HepG2 (cell line): ENCODE measurements at regions not wholly inside any gene's neighbourhood (a gene's known extent, or its start where the extent isn't known, plus 50 kb on each side); places are given as distances from the start of the nearest gene placed in this dataset.

Experiments
- ATAC-seq: fragments of 200-7000 bp; cut with Tn5 transposase; 3 replicates; pipeline ENCODE4 v1.9.1; 2020; ENCODE audit warnings: mild to moderate bottlenecking, moderate library complexity
- BruUV-seq: library from RNA; stranded (reverse); fragments of 400-500 nt; replicated peaks from 2 replicates; lab custom pipeline; 2021; lab: Mats Ljungman, UMichigan
- CTCF ChIA-PET: fragments of 300-600 bp; formaldehyde crosslinking; extraction: SDS; loops from one replicate; lab custom pipeline; 2021; ENCODE audit warnings: low total read pairs, inconsistent platforms, low intra/inter-chr PET ratio; lab: Yijun Ruan, JAX
- POLR2A ChIA-PET: fragments of 350-600 bp; sonication (Branson Sonifier 250); formaldehyde crosslinking; loops from one replicate; lab custom pipeline; 2020; ENCODE audit warnings: antibody characterized with exemption, inconsistent platforms; lab: Yijun Ruan, JAX
- DNase-seq: peaks from one replicate; pipeline ENCODE4 v3.0.0-alpha.2; 2015; ENCODE audit warnings: low spot score
- FAIRE-seq: peaks from 3 replicates; lab custom pipeline; 2011; peaks lifted over from hg19 to GRCh38; lab: Jason Lieb, UNC
- H2AFZ ChIP-seq: one replicate; pipeline ENCODE4 v1.6.1; 2011; ENCODE audit warnings: low read length, inconsistent platforms
- H3K27ac ChIP-seq: fragments of 300-600 bp; 3 replicates; pipeline ENCODE4 v1.8.0; 2011; ENCODE audit warnings: mixed run types, mild to moderate bottlenecking, mixed read lengths, low read length, inconsistent platforms; ENCODE audit not compliant: insufficient read depth; ENCODE audit errors: extremely low read length
- H3K27me3 ChIP-seq, 2 experiments: fragments of 200-600 bp in 1 of 2; 2 replicates in 1 of 2; 3 replicates in 1 of 2; pipeline versions ENCODE4 v1.6.0 to v1.8.0; 2011; ENCODE audit warnings: low read length in 2 of 2, mild to moderate bottlenecking in 2 of 2, moderate library complexity in 2 of 2, inconsistent platforms in 1 of 2; ENCODE audit not compliant: insufficient read depth in 2 of 2, control insufficient read depth in 1 of 2
- H3K36me3 ChIP-seq, 2 experiments: fragments of 200-600 bp in 1 of 2; replicated peaks in 1 of 2; 2 replicates in 1 of 2; 3 replicates in 1 of 2; pipeline versions ENCODE4 v1.5.1 to v1.8.0; 2011; ENCODE audit warnings: low read length in 2 of 2, inconsistent platforms in 1 of 2; ENCODE audit not compliant: insufficient read depth in 2 of 2, control insufficient read depth in 1 of 2
- H3K4me1 ChIP-seq: 2 replicates; pipeline ENCODE4 v1.5.1; 2012; ENCODE audit warnings: low read length, inconsistent platforms; ENCODE audit not compliant: insufficient read depth
- H3K4me2 ChIP-seq: 2 replicates; pipeline ENCODE4 v1.6.0; 2011; ENCODE audit warnings: low read depth, low read length, inconsistent platforms
- H3K4me3 ChIP-seq, 3 experiments: fragments of 200-600 bp in 1 of 3; sonication (generic), shearing (Covaris generic) in 1 of 3; replicated peaks in 1 of 3; 2 replicates each; pipeline ENCODE4 v1.5.1; 2011 to 2016; ENCODE audit warnings: low read length in 3 of 3, inconsistent platforms in 2 of 3, low read depth in 2 of 3, mild to moderate bottlenecking in 2 of 3, control low read depth in 1 of 3, mixed read lengths in 1 of 3; ENCODE audit not compliant: insufficient read depth in 1 of 3
- H3K79me2 ChIP-seq: one replicate; pipeline ENCODE4 v1.6.1; 2011; ENCODE audit warnings: low read length, inconsistent platforms; ENCODE audit not compliant: insufficient read depth
- H3K9ac ChIP-seq: 2 replicates; pipeline ENCODE4 v1.6.0; 2011; ENCODE audit warnings: mild to moderate bottlenecking, low read depth, low read length, inconsistent platforms; ENCODE audit not compliant: insufficient read depth
- H3K9me3 ChIP-seq: 2 replicates; pipeline ENCODE4 v1.5.1; 2012; ENCODE audit warnings: mild to moderate bottlenecking, low read length
- H4K20me1 ChIP-seq: 2 replicates; pipeline ENCODE4 v1.6.0; 2011; ENCODE audit warnings: inconsistent platforms, mild to moderate bottlenecking, low read length, moderate library complexity; ENCODE audit not compliant: insufficient read depth
- EHMT2 ChIP-seq: fragments of 200-600 bp; sonication (generic); IDR thresholded peaks from 2 replicates; pipeline ENCODE4 v1.7.0; 2017; ENCODE audit warnings: antibody characterized with exemption, low read depth, low read length, borderline replicate concordance
- GPN1 ChIP-seq: sonication (generic); formaldehyde crosslinking; IDR thresholded peaks from 2 replicates; pipeline ENCODE4 v1.5.1; 2020; ENCODE audit warnings: missing genetic modification reagents, borderline replicate concordance
- MED13 ChIP-seq: sonication (generic); formaldehyde crosslinking; IDR thresholded peaks from 2 replicates; pipeline ENCODE4 v1.5.0; 2020; ENCODE audit warnings: missing genetic modification reagents
- ZNF253 ChIP-seq: sonication (generic); formaldehyde crosslinking; IDR thresholded peaks from 2 replicates; pipeline ENCODE4 v1.8.0; 2022; ENCODE audit warnings: mild to moderate bottlenecking, missing genetic modification reagents, borderline replicate concordance
- ZNF556 ChIP-seq: sonication (generic); formaldehyde crosslinking; IDR thresholded peaks from 2 replicates; pipeline ENCODE4 v1.4.0; 2020; ENCODE audit warnings: mild to moderate bottlenecking, missing genetic modification reagents, borderline replicate concordance
- WGBS: methylation state at CpG from one replicate; pipeline ENCODE4 v1.1.6; 2017; ENCODE audit warnings: low lambda C conversion rate; 5-methylcytosine and 5-hydroxymethylcytosine counted together
- in situ Hi-C: cut with HindIII; loops from 2 replicates; pipeline ENCODE4 v1.10.0; 2017; ENCODE audit warnings: low pct_unique_long_range_greater_than_20kb; ENCODE audit not compliant: extremely low pct_ligation_motif_present
- intact Hi-C: fragments of 100-400 bp; cut with micrococcal nuclease; formaldehyde crosslinking; loops from one replicate; pipeline ENCODE4 v1.10.0; 2022; ENCODE audit not compliant: unreplicated experiment
- TF ChIP-seq, protein P1 (sequence below): sonication (generic); formaldehyde crosslinking; IDR thresholded peaks from 2 replicates; pipeline ENCODE4 v1.4.0; 2020; ENCODE audit warnings: missing genetic modification reagents
- TF ChIP-seq, protein P2 (sequence below): IDR thresholded peaks from 2 replicates; pipeline ENCODE4 v1.6.1; 2016; ENCODE audit warnings: mild to moderate bottlenecking, missing biosample characterization, missing genetic modification reagents

DNA sequence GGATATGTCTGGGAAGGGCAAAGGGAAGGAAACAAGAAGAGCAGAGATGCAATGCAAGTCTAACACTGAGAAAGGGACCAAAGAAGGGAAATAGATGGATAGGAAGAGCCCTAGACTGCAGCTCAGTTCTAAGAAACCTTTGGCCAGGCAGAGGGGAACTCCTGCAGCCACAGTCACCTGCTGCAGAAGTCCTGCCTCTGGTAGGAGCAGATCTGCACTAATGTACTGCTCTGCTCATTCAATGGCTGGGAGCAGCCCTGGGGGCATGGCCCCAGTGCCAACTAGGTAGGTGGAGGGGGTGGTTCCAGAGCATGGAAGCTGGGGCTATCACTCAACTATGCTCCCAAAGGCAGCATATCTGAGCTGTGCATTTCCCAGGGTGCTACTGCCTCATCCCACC is 388.9 kb downstream of the PCNX1 start:
- no peak for DNase-seq
- Histone ChIP-seq H3K4me2 (no peak overlapping the region), H3K4me1 (no peaks in the 10 kb centered on the region), H3K9me3 (no peaks in the 10 kb centered on the region), H3K79me2 (no peaks in the 10 kb centered on the region), H3K27ac (no peak overlapping the region), H2AFZ (no peak overlapping the region), H3K27me3 (no peaks in the 10 kb centered on the region), H3K36me3 (no peaks in the 10 kb centered on the region), H4K20me1 (no peaks in the 10 kb centered on the region), H3K4me3 (no peak overlapping the region), H3K9ac (no peak overlapping the region)
- in situ Hi-C loops = no loop called here
- POLR2A ChIA-PET = no interaction called here
- no peak for ATAC-seq
- no TSS peak for BruUV-seq
- CTCF ChIA-PET = no interaction called here
- intact Hi-C loops = no loop called here
- no peak for FAIRE-seq
- TF ChIP-seq, protein P1, sequence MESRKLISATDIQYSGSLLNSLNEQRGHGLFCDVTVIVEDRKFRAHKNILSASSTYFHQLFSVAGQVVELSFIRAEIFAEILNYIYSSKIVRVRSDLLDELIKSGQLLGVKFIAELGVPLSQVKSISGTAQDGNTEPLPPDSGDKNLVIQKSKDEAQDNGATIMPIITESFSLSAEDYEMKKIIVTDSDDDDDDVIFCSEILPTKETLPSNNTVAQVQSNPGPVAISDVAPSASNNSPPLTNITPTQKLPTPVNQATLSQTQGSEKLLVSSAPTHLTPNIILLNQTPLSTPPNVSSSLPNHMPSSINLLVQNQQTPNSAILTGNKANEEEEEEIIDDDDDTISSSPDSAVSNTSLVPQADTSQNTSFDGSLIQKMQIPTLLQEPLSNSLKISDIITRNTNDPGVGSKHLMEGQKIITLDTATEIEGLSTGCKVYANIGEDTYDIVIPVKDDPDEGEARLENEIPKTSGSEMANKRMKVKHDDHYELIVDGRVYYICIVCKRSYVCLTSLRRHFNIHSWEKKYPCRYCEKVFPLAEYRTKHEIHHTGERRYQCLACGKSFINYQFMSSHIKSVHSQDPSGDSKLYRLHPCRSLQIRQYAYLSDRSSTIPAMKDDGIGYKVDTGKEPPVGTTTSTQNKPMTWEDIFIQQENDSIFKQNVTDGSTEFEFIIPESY (CRISPR knock-in tag) = no peak

DNA sequence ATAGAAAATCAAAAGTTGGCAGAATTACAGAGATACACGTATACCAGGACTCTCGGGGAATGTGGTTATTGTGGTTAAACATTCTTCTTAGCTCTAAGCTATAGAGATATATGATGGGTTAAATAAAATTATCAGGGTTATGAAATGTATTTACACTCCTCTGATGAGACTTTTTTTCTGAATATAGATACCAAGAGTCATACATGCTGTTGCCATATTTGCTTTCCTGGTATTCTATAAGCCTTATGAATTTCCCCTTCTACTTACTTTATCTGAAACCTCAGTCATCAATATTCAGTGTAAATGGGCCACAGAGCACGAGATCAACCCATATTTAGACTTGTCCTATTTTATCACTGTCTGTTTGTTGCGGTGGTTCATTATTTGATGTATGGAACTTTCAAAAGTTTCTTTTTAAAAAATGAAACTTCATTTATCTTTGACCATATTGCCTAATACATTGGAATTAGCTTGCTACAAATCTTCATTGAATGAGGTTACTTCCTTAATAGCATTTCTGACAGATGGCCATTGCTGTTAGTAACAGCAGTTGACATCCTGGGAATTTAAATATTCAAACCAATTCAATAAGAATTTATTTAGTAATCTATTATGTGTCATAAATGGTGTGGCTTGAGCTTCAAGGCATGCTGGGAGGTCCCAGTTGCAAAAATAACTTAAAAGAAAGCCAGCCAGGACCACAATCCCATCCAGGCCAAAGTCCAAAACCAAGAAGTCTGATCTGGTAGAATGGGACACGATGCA is 393.5 kb downstream of the PCNX1 start:
- ChIA-PET POLR2A (no interaction called here), CTCF (no interaction called here)
- intact Hi-C loops (no loop called here), in situ Hi-C loops (no loop called here)
- FAIRE-seq (no peak), DNase-seq (no peak), ATAC-seq (no peak)
- Histone ChIP-seq H3K4me1 (no peaks in the 10 kb centered on the region), H3K4me2 (no peak overlapping the region), H3K4me3 (no peak overlapping the region), H3K9me3 (no peaks in the 10 kb centered on the region), H3K27me3 (no peaks in the 10 kb centered on the region), H3K79me2 (no peaks in the 10 kb centered on the region), H3K27ac (no peak overlapping the region), H3K36me3 (no peaks in the 10 kb centered on the region), H4K20me1 (no peaks in the 10 kb centered on the region), H3K9ac (no peak overlapping the region), H2AFZ (no peak overlapping the region)
- 40% methylated on average over 5 of the region's 5 CpGs for WGBS
- no TSS peak for BruUV-seq
- no peak for TF ChIP-seq EHMT2
- TF ChIP-seq GPN1 (CRISPR knock-in tag) = no peak
- TF ChIP-seq ZNF556 (CRISPR knock-in tag) = no peak
- no peak for TF ChIP-seq ZNF253
- TF ChIP-seq, protein P2, sequence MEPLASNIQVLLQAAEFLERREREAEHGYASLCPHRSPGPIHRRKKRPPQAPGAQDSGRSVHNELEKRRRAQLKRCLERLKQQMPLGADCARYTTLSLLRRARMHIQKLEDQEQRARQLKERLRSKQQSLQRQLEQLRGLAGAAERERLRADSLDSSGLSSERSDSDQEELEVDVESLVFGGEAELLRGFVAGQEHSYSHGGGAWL (CRISPR knock-in tag) = no peak
- TF ChIP-seq MED13 (CRISPR knock-in tag) = no peak
